Sigmoid colon (tissue), 4 donors: ENCODE measurements at regions not wholly inside any gene's neighbourhood (a gene's known extent, or its start where the extent isn't known, plus 50 kb on each side); places are given as distances from the start of the nearest gene placed in this dataset.

ENCODE experiments used
- CTCF ChIP-seq, 4 experiments: fragments of 450-650 bp in 3 of 4; fragments of 200-600 bp in 1 of 4; IDR thresholded peaks; one replicate each; pipeline ENCODE4 v1.5.1; 2016 to 2019; ENCODE audit warnings: antibody characterized with exemption in 4 of 4, mild to moderate bottlenecking in 3 of 4, moderate library complexity in 2 of 4
- EP300 ChIP-seq, 4 donors: sonication (generic); formaldehyde crosslinking; IDR thresholded peaks; one replicate each; pipeline ENCODE4 v1.6.1; 2017; ENCODE audit warnings: antibody characterized with exemption in 4 of 4
- POLR2A ChIP-seq, 2 donors: fragments of 450-650 bp; IDR thresholded peaks; one replicate each; pipeline ENCODE4 v1.6.1; 2016; ENCODE audit warnings: antibody characterized with exemption in 2 of 2, mild to moderate bottlenecking in 2 of 2, moderate library complexity in 2 of 2
- POLR2AphosphoS5 ChIP-seq, 4 donors: sonication (generic); formaldehyde crosslinking; IDR thresholded peaks; one replicate each; pipeline ENCODE4 v1.6.1; 2017; ENCODE audit warnings: antibody characterized with exemption in 4 of 4

GRCh38 chr7:46283852-46284251 lies 362.8 kb upstream of the IGFBP3 start:
- TF ChIP-seq CTCF (IDR thresholded peaks at IDR 0.05) (no peak), POLR2A (IDR thresholded peaks at IDR 0.05) (no peak), EP300 (IDR thresholded peaks at IDR 0.05) (no peak), POLR2AphosphoS5 (IDR thresholded peaks at IDR 0.05) (no peak)
